Lower lobe of right lung (tissue), 2 donors: ENCODE measurements at regions not wholly inside any gene's neighbourhood (a gene's known extent, or its start where the extent isn't known, plus 50 kb on each side); places are given as distances from the start of the nearest gene placed in this dataset.

Experiments used
- ATAC-seq, 2 donors: fragments of 200-7000 bp; cut with Tn5 transposase; one replicate each; pipeline ENCODE4 v1.9.1; 2020 to 2022; ENCODE audit warnings: mild to moderate bottlenecking in 2 of 2, moderate library complexity in 2 of 2
- DNase-seq: peaks from one replicate; pipeline ENCODE4 v3.0.0-alpha.2; 2020
- H3K27ac ChIP-seq: fragments of 200-600 bp; one replicate; pipeline ENCODE4 v1.8.0; 2022
- H3K27me3 ChIP-seq: fragments of 200-600 bp; one replicate; pipeline ENCODE4 v1.8.0; 2022; ENCODE audit warnings: low read depth
- H3K36me3 ChIP-seq: fragments of 200-600 bp; one replicate; pipeline ENCODE4 v1.8.0; 2022; ENCODE audit warnings: mild to moderate bottlenecking
- H3K4me1 ChIP-seq: fragments of 200-600 bp; one replicate; pipeline ENCODE4 v1.8.0; 2022
- H3K4me3 ChIP-seq: fragments of 200-600 bp; one replicate; pipeline ENCODE4 v1.8.0; 2022; ENCODE audit warnings: mild to moderate bottlenecking
- H3K9me3 ChIP-seq: fragments of 200-600 bp; one replicate; pipeline ENCODE4 v1.8.0; 2022
- intact Hi-C: fragments of 100-400 bp; cut with DNase I; formaldehyde crosslinking; loops from one replicate; pipeline ENCODE4 v1.11.0; 2022
- TF ChIP-seq, protein P1 (sequence below): fragments of 200-600 bp; IDR thresholded peaks from one replicate; pipeline ENCODE4 v1.8.0; 2022; ENCODE audit warnings: antibody characterized with exemption, mild to moderate bottlenecking
- donor health status: DM: no; HTN: yes; CAD: no; lungs with severe emphysema.

DNA sequence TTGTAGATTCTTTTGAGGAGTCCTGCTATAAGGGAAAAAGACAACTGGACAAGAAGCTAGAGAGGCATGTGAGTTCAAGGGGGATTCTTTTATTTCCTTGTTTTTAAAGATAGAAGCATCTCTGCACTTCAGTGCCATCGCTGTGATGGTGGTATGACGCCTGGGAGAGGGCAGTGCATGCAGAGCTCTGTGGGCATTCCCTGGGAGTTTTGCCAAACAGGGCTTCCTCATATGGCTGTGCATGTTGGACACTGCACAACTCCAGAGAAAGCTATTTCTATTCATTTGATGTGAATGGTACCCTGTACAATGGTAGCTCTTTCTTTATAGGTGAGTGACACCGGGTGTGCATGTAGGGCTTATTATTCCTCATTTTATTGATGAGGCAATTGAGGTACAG lies 599.5 kb upstream of the DPP6 start:
- Histone ChIP-seq H3K27me3 (no peaks in the 10 kb centered on the region), H3K36me3 (no peaks in the 10 kb centered on the region), H3K4me1 (no peaks in the 10 kb centered on the region), H3K9me3 (no peaks in the 10 kb centered on the region), H3K27ac (no peak overlapping the region), H3K4me3 (no peak overlapping the region)
- TF ChIP-seq, protein P1, sequence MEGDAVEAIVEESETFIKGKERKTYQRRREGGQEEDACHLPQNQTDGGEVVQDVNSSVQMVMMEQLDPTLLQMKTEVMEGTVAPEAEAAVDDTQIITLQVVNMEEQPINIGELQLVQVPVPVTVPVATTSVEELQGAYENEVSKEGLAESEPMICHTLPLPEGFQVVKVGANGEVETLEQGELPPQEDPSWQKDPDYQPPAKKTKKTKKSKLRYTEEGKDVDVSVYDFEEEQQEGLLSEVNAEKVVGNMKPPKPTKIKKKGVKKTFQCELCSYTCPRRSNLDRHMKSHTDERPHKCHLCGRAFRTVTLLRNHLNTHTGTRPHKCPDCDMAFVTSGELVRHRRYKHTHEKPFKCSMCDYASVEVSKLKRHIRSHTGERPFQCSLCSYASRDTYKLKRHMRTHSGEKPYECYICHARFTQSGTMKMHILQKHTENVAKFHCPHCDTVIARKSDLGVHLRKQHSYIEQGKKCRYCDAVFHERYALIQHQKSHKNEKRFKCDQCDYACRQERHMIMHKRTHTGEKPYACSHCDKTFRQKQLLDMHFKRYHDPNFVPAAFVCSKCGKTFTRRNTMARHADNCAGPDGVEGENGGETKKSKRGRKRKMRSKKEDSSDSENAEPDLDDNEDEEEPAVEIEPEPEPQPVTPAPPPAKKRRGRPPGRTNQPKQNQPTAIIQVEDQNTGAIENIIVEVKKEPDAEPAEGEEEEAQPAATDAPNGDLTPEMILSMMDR: no peak
- intact Hi-C loops: no loop called here
- no peak for ATAC-seq
- no peak for DNase-seq

DNA sequence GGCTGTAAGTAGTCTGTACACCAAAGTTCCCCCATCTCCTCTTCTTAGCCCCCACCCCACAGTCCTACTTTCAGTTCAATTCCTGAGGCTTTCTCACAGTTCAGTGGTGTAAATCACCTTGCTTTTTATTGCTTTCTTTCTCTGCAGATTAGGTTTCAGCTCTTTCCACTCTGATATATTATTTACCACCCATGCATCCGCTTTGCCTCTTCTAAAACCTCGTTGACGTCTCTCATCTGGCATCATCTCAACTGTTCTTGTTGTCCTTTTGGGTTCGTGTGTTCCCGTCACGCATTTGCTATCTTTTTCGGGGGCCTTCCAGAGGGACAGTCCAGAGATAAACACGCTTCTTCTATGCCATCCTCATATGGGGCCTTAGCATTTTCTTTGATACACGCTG lies 597.9 kb upstream of the DPP6 start:
- Histone ChIP-seq H3K4me1 (no peaks in the 10 kb centered on the region), H3K36me3 (no peaks in the 10 kb centered on the region), H3K27me3 (no peaks in the 10 kb centered on the region), H3K9me3 (no peaks in the 10 kb centered on the region), H3K4me3 (no peak overlapping the region), H3K27ac (no peak overlapping the region)
- TF ChIP-seq, protein P1: no peak
- intact Hi-C loops: no loop called here
- DNase-seq (no peak), ATAC-seq (no peak)

DNA sequence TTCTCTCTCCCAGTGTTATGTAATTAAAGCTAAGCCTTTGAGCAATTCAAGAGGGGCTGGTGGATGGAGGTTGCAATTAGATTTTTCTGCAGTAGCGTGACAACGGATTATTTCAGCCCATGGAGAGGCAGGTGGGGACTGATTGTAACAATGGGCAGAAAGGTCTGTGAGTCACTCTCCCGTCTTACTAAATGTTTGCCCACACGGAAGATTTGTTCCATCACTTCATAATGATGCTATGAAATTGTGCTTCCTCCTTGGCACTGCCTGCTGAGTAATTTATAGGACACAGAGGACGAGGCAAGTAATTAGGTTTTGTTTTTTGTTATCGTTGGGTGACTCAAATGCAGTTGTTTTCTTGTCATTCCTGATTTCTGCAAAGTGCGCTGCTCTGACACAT lies 594.5 kb upstream of the DPP6 start:
- Histone ChIP-seq H3K27me3 (no peaks in the 10 kb centered on the region), H3K27ac (no peak overlapping the region), H3K9me3 (no peaks in the 10 kb centered on the region), H3K4me3 (no peak overlapping the region), H3K4me1 (no peaks in the 10 kb centered on the region), H3K36me3 (no peaks in the 10 kb centered on the region)
- intact Hi-C loops: no loop called here
- TF ChIP-seq, protein P1: no peak
- no peak for DNase-seq
- ATAC-seq: no peak

DNA sequence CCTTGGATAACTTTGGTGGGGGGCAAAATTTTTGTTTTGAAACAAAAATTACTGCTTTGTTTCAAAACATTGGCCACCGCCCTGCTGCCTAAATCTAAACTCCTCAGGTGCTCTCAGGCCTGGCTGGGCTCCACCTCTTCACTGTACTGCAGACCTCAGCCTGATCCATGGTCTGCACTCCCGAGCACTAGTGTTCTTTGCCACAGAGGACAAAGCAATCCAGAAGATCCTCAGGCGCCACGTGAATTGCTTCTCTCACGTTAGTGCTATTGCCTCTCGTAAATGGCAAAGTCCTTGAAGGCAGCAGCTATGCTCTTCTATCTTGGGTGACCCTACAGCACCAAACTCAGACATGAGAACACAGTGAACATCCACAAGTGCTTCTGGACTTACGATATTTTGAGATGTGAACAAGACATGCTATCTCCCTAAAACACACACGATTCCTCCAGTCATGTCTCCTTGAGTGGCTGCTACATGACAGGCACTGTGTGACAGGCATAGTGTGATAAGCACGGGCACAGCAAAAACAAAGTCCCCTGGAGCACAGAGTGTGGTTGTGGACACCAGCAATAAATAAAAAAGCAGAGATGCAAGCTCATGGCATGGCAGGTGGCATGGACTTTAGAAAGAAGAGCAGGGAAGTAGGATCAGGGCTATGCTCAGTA lies 582.1 kb upstream of the DPP6 start:
- Histone ChIP-seq H3K4me1 (no peaks in the 10 kb centered on the region), H3K36me3 (no peaks in the 10 kb centered on the region), H3K27ac (no peak overlapping the region), H3K4me3 (no peak overlapping the region), H3K27me3 (no peaks in the 10 kb centered on the region), H3K9me3 (no peaks in the 10 kb centered on the region)
- intact Hi-C loops: no loop called here
- no peak for DNase-seq
- TF ChIP-seq, protein P1: no peak
- no peak for ATAC-seq

DNA sequence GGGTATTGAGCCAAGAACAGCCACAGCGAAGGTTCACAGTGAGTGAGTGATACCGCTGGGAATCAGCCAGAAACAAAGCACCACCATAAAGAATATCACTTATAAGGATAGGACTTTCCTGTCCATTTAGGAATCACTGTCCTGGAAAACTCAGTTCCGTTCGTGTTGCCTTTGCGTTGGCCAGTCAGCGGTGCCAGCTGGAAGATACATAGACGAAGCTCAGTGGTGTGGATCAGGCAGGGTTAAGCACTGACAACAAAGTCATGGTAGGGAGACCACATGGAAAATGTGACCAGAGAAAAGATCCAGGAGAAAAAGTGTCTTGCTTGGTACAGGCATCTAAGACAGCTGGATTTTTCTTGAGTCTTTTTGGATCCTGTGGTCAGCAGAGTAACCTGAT lies 579.7 kb upstream of the DPP6 start:
- TF ChIP-seq, protein P1: no peak
- Histone ChIP-seq H3K9me3 (no peaks in the 10 kb centered on the region), H3K4me3 (no peak overlapping the region), H3K36me3 (no peaks in the 10 kb centered on the region), H3K27me3 (no peaks in the 10 kb centered on the region), H3K4me1 (no peaks in the 10 kb centered on the region), H3K27ac (no peak overlapping the region)
- intact Hi-C loops: no loop called here
- DNase-seq: no peak
- ATAC-seq: no peak
